Vagina (tissue), 2 donors: ENCODE measurements at regions not wholly inside any gene's neighbourhood (a gene's known extent, or its start where the extent isn't known, plus 50 kb on each side); places are given as distances from the start of the nearest gene placed in this dataset.

Source experiments
- POLR2A ChIP-seq, 2 donors: fragments of 450-650 bp; IDR thresholded peaks; one replicate each; pipeline ENCODE4 v1.6.1; 2017; ENCODE audit warnings: antibody characterized with exemption in 2 of 2, mild to moderate bottlenecking in 2 of 2, moderate library complexity in 2 of 2
- POLR2AphosphoS5 ChIP-seq, 2 donors: sonication (generic); formaldehyde crosslinking; IDR thresholded peaks; one replicate each; pipeline ENCODE4 v1.9.0; 2017; ENCODE audit warnings: antibody characterized with exemption in 2 of 2, mild to moderate bottlenecking in 2 of 2, low read depth in 1 of 2; ENCODE audit not compliant: insufficient read depth in 1 of 2
- TF ChIP-seq, protein P1 (sequence below), 3 experiments: fragments of 450-650 bp in 2 of 3; fragments of 200-600 bp in 1 of 3; sonication (generic) in 1 of 3; IDR thresholded peaks; one replicate each; pipeline ENCODE4 v1.5.1; 2017 to 2019; ENCODE audit warnings: antibody characterized with exemption in 3 of 3, mild to moderate bottlenecking in 2 of 3, moderate library complexity in 2 of 3

DNA sequence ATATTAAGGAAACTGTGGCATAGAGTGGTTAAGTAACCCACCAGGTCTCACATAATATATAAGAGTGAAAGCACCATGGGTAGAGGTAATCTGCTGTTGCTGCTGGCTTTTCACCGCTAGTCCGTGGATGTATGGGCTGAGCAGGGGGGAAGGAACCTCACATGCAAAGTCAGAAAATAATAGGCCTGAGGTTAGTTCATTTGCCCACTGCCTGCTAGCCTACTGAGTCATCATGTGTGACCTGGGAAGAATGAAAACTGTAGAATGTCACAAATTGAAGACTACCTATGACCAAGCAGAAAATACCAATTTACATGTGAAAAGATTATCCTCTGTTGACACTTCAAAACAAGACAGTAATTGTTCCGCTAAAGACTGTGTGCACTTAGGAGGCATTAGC, 560.1 kb upstream of the FAT3 start:
- TF ChIP-seq, protein P1, sequence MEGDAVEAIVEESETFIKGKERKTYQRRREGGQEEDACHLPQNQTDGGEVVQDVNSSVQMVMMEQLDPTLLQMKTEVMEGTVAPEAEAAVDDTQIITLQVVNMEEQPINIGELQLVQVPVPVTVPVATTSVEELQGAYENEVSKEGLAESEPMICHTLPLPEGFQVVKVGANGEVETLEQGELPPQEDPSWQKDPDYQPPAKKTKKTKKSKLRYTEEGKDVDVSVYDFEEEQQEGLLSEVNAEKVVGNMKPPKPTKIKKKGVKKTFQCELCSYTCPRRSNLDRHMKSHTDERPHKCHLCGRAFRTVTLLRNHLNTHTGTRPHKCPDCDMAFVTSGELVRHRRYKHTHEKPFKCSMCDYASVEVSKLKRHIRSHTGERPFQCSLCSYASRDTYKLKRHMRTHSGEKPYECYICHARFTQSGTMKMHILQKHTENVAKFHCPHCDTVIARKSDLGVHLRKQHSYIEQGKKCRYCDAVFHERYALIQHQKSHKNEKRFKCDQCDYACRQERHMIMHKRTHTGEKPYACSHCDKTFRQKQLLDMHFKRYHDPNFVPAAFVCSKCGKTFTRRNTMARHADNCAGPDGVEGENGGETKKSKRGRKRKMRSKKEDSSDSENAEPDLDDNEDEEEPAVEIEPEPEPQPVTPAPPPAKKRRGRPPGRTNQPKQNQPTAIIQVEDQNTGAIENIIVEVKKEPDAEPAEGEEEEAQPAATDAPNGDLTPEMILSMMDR (IDR thresholded peaks at IDR 0.05): no peak
- no peak for TF ChIP-seq POLR2A (IDR thresholded peaks at IDR 0.05)
- TF ChIP-seq POLR2AphosphoS5 (IDR thresholded peaks at IDR 0.05; ENCODE audit: insufficient read depth in 1 of 2, low read depth in 1 of 2): no peak
